ENCODE measurements at regions not wholly inside any gene's neighbourhood (a gene's known extent, or its start where the extent isn't known, plus 50 kb on each side); places are given as distances from the start of the nearest gene placed in this dataset.

DNA sequence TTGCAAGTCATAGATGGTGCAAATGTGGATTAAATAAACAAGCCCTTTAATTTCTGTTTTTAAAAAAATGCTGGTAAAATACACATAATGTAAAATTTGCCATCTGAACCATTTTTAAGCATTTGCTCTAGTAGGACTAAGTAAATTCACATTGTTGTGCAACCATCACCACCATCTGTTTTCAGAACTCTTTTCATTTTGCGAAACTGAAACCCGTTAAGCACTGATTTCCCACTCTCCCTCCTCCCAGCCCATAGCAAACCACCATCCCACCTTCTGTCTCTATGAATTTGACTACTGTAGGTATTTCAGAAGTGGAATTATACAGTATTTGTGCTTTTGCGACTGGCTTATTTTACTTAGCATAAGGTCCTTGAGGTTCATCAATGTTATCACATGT, 103.3 kb upstream of the CNTLN start:
- Mint-ChIP-seq H3K27ac (ENCODE audit: unreplicated experiment) (no peak overlapping the region), H3K36me3 (ENCODE audit: low read depth) (no peaks in the 10 kb centered on the region), H3K9me3 (peaks cover 5% of the 10 kb centered on the region), H3K4me1 (no peaks in the 10 kb centered on the region), H3K27me3 (ENCODE audit: low read depth) (no peaks in the 10 kb centered on the region), H3K4me3 (no peak overlapping the region)
- no peak for DNase-seq (ENCODE audit: low read depth, low spot score)
- TF ChIP-seq, protein P1, sequence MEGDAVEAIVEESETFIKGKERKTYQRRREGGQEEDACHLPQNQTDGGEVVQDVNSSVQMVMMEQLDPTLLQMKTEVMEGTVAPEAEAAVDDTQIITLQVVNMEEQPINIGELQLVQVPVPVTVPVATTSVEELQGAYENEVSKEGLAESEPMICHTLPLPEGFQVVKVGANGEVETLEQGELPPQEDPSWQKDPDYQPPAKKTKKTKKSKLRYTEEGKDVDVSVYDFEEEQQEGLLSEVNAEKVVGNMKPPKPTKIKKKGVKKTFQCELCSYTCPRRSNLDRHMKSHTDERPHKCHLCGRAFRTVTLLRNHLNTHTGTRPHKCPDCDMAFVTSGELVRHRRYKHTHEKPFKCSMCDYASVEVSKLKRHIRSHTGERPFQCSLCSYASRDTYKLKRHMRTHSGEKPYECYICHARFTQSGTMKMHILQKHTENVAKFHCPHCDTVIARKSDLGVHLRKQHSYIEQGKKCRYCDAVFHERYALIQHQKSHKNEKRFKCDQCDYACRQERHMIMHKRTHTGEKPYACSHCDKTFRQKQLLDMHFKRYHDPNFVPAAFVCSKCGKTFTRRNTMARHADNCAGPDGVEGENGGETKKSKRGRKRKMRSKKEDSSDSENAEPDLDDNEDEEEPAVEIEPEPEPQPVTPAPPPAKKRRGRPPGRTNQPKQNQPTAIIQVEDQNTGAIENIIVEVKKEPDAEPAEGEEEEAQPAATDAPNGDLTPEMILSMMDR (conservative IDR thresholded peaks at IDR 0.05): no peak

DNA sequence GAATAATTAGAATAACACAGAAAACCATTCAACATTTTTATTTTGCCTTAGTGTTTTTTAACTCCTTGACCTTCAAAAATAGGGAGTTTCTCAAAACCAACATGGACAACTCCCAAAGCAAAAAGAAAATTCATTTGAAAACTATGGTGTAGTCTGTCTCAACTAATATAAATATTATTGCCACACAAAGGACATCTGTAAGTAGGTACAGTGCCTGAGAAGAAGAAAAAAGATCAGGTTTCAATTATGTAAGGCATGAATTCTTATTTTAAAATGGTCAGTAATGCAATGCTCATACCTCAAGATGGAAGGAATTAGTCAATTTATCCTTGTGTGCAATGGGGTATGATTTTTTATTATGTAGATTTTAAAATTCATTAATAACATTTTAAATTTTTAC, 109.6 kb upstream of the CNTLN start:
- H3K27ac Mint-ChIP-seq (ENCODE audit: unreplicated experiment): no peak overlapping the region
- peaks cover 5% of the 10 kb centered on the region for H3K9me3 Mint-ChIP-seq
- H3K36me3 Mint-ChIP-seq (ENCODE audit: low read depth): no peaks in the 10 kb centered on the region
- H3K4me3 Mint-ChIP-seq: no peak overlapping the region
- H3K27me3 Mint-ChIP-seq (ENCODE audit: low read depth): no peaks in the 10 kb centered on the region
- no peak for DNase-seq (ENCODE audit: low read depth, low spot score)
- H3K4me1 Mint-ChIP-seq: no peaks in the 10 kb centered on the region
- TF ChIP-seq, protein P1 (conservative IDR thresholded peaks at IDR 0.05): no peak

DNA sequence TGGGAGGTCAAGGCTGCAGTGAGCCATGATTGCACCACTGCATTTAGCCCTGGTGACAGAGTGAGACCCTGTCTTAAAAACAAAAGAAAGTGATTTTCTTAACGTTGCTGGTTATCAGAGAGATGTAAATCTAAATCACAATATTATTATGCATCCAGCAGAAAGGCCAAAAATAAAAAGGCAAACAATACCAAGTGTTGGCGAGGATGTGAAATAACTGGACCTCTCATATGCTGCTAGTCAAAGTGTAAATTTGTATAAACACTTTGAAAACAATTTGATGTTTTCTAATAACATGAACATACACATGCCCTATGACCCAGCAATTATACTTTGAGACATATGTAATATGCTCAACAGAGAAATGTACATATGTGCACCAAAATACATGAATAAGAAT, 110.7 kb upstream of the CNTLN start:
- TF ChIP-seq, protein P1 (conservative IDR thresholded peaks at IDR 0.05): no peak
- H3K27me3 Mint-ChIP-seq (ENCODE audit: low read depth): no peaks in the 10 kb centered on the region
- no peak overlapping the region for H3K27ac Mint-ChIP-seq (ENCODE audit: unreplicated experiment)
- H3K9me3 Mint-ChIP-seq: peaks cover 4% of the 10 kb centered on the region
- H3K36me3 Mint-ChIP-seq (ENCODE audit: low read depth): no peaks in the 10 kb centered on the region
- H3K4me3 Mint-ChIP-seq: no peak overlapping the region
- no peaks in the 10 kb centered on the region for H3K4me1 Mint-ChIP-seq
- DNase-seq (ENCODE audit: low read depth, low spot score): no peak

DNA sequence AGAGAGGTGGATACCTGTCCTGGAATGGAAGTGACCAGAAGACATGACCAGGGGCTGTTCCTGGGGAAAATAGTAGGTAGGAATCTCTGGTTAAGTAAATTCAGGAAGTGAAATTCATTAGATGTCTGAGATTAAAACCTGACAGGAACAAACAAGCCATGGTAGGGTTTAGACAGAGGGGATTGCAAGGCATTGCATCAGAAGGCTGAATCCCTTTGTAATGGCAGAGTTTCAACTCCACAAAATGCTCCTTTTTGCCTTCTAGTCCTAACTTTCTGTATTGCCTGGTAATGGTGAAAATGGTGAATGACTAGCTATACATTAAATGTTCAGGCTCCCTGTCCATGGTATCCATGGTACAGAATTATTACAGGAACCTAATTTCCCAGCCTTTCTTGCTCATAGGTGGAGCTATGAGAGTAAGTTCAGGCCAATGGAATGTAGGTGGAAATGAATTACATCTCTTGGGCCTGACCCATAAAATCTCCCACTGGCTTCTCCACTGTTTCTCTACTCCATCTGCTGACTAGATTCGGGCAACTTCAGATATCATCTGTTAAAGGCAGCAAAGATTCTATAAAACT, 113.4 kb upstream of the CNTLN start:
- TF ChIP-seq, protein P1 (conservative IDR thresholded peaks at IDR 0.05): no peak

DNA sequence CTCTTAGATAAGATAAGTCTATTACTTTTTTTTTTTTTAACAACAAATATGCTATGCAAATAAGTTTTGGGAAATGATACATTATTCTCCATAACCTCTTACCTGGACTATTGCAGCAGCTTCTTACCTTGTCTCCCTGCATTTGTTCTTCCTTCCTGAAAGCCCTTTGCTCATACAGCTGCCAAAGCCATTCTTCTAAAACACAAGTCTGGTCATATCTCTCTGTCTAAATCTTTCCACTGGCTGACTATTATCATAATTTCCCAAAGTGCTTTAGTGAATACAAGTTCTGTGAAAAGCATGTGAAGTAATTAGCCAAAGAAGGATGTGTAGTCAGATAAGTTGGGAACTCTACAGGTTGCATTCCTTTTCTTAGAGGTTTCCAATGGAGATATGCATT, 115.4 kb upstream of the CNTLN start:
- Mint-ChIP-seq H3K9me3 (no peaks in the 10 kb centered on the region), H3K27me3 (ENCODE audit: low read depth) (no peaks in the 10 kb centered on the region), H3K36me3 (ENCODE audit: low read depth) (no peaks in the 10 kb centered on the region), H3K27ac (ENCODE audit: unreplicated experiment) (no peak overlapping the region), H3K4me3 (no peak overlapping the region), H3K4me1 (no peaks in the 10 kb centered on the region)
- TF ChIP-seq, protein P1 (conservative IDR thresholded peaks at IDR 0.05): no peak
- no peak for DNase-seq (ENCODE audit: low read depth, low spot score)

More for the DNA sequence above, 113.4 kb upstream of the CNTLN start:
- Mint-ChIP-seq H3K4me3 (no peak overlapping the region), H3K27ac (ENCODE audit: unreplicated experiment) (no peak overlapping the region), H3K9me3 (peaks cover 4% of the 10 kb centered on the region), H3K27me3 (ENCODE audit: low read depth) (no peaks in the 10 kb centered on the region), H3K4me1 (no peaks in the 10 kb centered on the region), H3K36me3 (ENCODE audit: low read depth) (no peaks in the 10 kb centered on the region)
- DNase-seq (ENCODE audit: low read depth, low spot score): no peak

Data from neural crest cell (in vitro differentiated cells).